IMR-90 (cell line): ENCODE measurements at regions not wholly inside any gene's neighbourhood (a gene's known extent, or its start where the extent isn't known, plus 50 kb on each side); places are given as distances from the start of the nearest gene placed in this dataset.
"Not testable (repeated sequence)": the region's sequence is repeated elsewhere in the genome, so short reads cannot be mapped to it uniquely, and the experiment has no call there.

Experiments used
- BHLHE40 ChIP-seq: fragments of 150-350 bp; IDR thresholded peaks from 2 replicates; pipeline ENCODE4 v1.6.1; 2016; ENCODE audit warnings: mild to moderate bottlenecking, low read depth, low read length
- CEBPB ChIP-seq: IDR thresholded peaks from 2 replicates; pipeline ENCODE4 v1.6.1; 2012; ENCODE audit warnings: low read depth, low read length, improper control_type of control experiment
- ELK1 ChIP-seq: fragments of 150-350 bp; IDR thresholded peaks from 2 replicates; pipeline ENCODE4 v1.6.1; 2016; ENCODE audit warnings: low read depth, mild to moderate bottlenecking, low read length, moderate library complexity, borderline replicate concordance
- FOS ChIP-seq: fragments of 150-350 bp; IDR thresholded peaks from 2 replicates; pipeline ENCODE4 v1.6.1; 2016; ENCODE audit warnings: low read depth, low read length
- MAFK ChIP-seq: IDR thresholded peaks from 2 replicates; pipeline ENCODE4 v1.6.1; 2012; ENCODE audit warnings: low read depth, low read length, improper control_type of control experiment
- MAZ ChIP-seq: IDR thresholded peaks from 2 replicates; pipeline ENCODE4 v1.6.1; 2012; ENCODE audit warnings: low read depth, mild to moderate bottlenecking, low read length, improper control_type of control experiment, moderate library complexity, borderline replicate concordance
- POLR2A ChIP-seq: IDR thresholded peaks from 2 replicates; pipeline ENCODE4 v1.6.1; 2012; ENCODE audit warnings: mild to moderate bottlenecking, low read depth, low read length
- RAD21 ChIP-seq: IDR thresholded peaks from 2 replicates; pipeline ENCODE4 v1.6.1; 2012; ENCODE audit warnings: low read length, improper control_type of control experiment
- RCOR1 ChIP-seq: IDR thresholded peaks from 2 replicates; pipeline ENCODE4 v1.6.1; 2012; ENCODE audit warnings: mild to moderate bottlenecking, low read length, improper control_type of control experiment; ENCODE audit not compliant: insufficient replicate concordance
- RFX5 ChIP-seq: IDR thresholded peaks from 2 replicates; pipeline ENCODE4 v1.8.0; 2012; ENCODE audit warnings: low read depth, mild to moderate bottlenecking, low read length, moderate library complexity
- SMC3 ChIP-seq: fragments of 150-350 bp; IDR thresholded peaks from 2 replicates; pipeline ENCODE4 v1.6.1; 2016; ENCODE audit warnings: low read depth, mild to moderate bottlenecking, antibody characterized with exemption, low read length, moderate library complexity
- USF2 ChIP-seq: fragments of 150-350 bp; IDR thresholded peaks from 2 replicates; pipeline ENCODE4 v1.6.1; 2017; ENCODE audit warnings: mild to moderate bottlenecking, antibody characterized with exemption, low read length, low read depth
- TF ChIP-seq, protein P1 (sequence below): conservative IDR thresholded peaks from 2 replicates; pipeline ENCODE4 v1.5.1; 2012; ENCODE audit warnings: mild to moderate bottlenecking, low read depth, low read length, improper control_type of control experiment

DNA sequence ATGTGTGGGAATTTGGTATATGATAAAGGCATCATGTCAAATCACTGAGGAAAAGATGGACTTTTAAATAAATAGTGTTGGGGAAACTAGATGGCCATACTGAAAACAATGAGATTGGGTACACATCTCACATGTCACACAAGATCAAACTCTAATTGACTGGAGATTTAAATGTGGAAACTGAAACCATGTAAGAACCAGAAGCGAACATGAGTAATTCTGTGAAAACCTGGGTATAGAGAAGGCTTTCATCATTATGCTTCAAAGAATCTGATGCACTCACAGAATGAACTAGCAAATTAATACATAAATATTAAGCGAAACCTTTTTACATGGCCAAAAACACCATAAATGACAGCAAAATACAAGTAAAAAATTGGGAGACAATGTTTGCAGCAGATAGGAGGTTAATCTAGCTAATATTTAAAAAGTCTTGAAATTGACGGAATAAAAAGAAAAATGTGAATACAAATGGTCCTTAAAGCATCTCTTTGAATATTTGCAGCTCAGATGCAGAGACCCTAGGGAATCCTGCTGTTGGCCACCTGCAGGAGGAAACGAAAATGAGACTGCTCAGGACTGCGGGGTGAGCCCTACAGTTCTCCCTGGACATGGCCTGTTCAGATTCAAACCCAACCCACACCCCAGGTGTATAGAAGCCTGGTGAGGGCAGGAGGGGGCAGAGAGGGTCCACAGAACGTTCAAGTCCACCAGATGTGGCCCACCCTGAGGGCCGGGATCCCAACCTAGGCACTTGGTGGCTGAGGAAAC lies 297.6 kb upstream of the WSB1 start:
- TF ChIP-seq RCOR1, RAD21, USF2, MAFK, FOS, POLR2A, BHLHE40, SMC3, CEBPB, MAZ, RFX5, ELK1: not testable (repeated sequence)
- TF ChIP-seq, protein P1, sequence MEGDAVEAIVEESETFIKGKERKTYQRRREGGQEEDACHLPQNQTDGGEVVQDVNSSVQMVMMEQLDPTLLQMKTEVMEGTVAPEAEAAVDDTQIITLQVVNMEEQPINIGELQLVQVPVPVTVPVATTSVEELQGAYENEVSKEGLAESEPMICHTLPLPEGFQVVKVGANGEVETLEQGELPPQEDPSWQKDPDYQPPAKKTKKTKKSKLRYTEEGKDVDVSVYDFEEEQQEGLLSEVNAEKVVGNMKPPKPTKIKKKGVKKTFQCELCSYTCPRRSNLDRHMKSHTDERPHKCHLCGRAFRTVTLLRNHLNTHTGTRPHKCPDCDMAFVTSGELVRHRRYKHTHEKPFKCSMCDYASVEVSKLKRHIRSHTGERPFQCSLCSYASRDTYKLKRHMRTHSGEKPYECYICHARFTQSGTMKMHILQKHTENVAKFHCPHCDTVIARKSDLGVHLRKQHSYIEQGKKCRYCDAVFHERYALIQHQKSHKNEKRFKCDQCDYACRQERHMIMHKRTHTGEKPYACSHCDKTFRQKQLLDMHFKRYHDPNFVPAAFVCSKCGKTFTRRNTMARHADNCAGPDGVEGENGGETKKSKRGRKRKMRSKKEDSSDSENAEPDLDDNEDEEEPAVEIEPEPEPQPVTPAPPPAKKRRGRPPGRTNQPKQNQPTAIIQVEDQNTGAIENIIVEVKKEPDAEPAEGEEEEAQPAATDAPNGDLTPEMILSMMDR = not testable (repeated sequence)
